ES-I3 (cell line): ENCODE measurements at regions not wholly inside any gene's neighbourhood (a gene's known extent, or its start where the extent isn't known, plus 50 kb on each side); places are given as distances from the start of the nearest gene placed in this dataset.
"Not testable (repeated sequence)": the region's sequence is repeated elsewhere in the genome, so short reads cannot be mapped to it uniquely, and the experiment has no call there.

Experiments
- H3K36me3 ChIP-seq: 2 replicates; pipeline ENCODE4 v1.6.1; 2013; ENCODE audit warnings: mild to moderate bottlenecking, low read length, control low read depth, moderate library complexity; ENCODE audit not compliant: insufficient read depth
- H3K4me1 ChIP-seq: 2 replicates; pipeline ENCODE4 v1.6.1; 2013; ENCODE audit warnings: mild to moderate bottlenecking, control low read depth, low read length; ENCODE audit not compliant: insufficient read depth
- H3K9ac ChIP-seq: 2 replicates; pipeline ENCODE4 v1.6.1; 2013; ENCODE audit warnings: low read depth, mild to moderate bottlenecking, low read length, moderate library complexity
- H3K9me3 ChIP-seq: 2 replicates; pipeline ENCODE4 v1.6.1; 2013; ENCODE audit warnings: mild to moderate bottlenecking, low read length, moderate library complexity; ENCODE audit not compliant: control insufficient read depth, insufficient read depth

DNA sequence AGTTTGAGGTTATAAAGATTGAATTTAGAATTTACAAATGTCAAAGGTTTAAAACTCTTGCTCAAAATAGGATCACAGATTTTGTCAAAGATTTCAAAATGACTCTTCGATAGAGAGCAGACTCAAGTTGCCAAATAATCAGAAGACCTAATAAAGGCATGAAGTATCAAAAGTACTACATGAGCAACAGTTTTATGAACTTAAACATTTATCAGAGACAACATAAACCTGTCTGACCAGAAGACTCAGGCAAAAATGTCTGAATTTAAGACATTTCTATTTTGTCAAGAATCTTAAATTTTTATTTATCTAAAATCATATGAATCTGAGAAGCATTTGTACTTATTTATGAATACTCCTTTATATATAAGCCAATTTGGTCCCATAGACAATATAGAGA lies 330.9 kb downstream of the PTPRU start:
- no peaks in the 10 kb centered on the region for H3K4me1 ChIP-seq
- H3K9me3 ChIP-seq = peaks cover 17% of the 10 kb centered on the region
- no peaks in the 10 kb centered on the region for H3K36me3 ChIP-seq
- no peak overlapping the region for H3K9ac ChIP-seq

DNA sequence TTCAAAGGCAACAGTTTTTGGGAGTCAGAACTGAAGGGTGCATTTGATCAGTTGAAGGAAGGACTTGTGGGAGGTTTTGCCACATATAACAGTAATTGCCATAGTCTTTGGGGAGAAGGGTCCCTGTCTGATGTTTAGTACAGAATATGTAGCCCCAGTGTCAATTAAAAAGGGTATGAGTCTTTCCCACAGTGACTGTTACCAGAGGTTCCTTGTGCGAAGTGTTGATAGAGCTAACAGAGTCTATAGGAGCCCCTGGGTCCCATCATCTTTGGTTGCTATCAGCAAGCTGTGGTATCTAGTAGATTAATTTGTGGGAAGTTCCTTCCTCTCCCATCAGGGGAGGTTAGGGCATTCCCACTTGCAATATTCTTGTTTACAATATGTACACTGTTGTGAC lies 329.2 kb downstream of the PTPRU start:
- Histone ChIP-seq H3K4me1 (no peaks in the 10 kb centered on the region), H3K36me3 (no peaks in the 10 kb centered on the region), H3K9me3 (peaks cover 17% of the 10 kb centered on the region), H3K9ac (no peak overlapping the region)

DNA sequence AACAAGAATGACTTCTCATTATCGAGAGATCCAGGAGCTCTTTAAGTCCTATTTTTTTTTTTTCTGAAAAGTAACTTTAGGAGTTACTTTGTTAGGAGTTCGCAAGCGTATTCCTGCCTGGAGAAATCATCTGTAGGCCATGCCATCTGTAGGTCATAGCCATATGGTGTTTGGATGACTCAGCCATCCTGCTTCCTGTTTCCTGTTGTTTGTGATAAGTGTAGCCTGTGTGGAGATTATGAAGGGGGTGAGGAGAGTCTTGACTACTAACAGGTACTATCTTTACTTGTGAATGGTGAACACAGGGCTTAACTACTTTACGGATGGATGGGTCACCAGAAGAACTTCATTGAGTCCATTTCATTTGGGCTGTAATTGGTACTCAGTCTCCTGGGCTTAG lies 327.2 kb downstream of the PTPRU start:
- H3K9me3 ChIP-seq = peaks cover 17% of the 10 kb centered on the region

DNA sequence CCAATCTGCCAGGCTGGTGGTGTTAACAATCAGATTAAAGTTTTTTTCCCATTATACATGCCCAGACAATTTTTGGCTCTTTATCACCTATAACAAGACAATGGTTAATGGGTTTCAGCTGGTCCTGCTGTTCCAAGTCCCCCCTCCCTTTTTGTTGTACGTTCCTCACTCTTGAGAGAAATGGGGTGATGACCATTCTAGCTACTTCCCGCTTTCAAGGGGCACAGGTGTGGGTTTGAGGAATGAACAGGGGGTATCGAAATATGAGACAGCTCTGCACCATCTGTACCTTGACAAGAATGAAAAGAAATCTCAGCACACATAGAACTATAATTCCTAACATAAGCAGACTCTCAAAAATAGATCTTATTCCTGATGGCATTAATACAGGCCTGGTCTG lies 326.8 kb downstream of the PTPRU start:
- H3K9me3 ChIP-seq = peaks cover 17% of the 10 kb centered on the region
- H3K4me1 ChIP-seq = no peaks in the 10 kb centered on the region
- H3K9ac ChIP-seq = no peak overlapping the region
- H3K36me3 ChIP-seq = no peaks in the 10 kb centered on the region

More for the DNA sequence above, 327.2 kb downstream of the PTPRU start:
- no peaks in the 10 kb centered on the region for H3K36me3 ChIP-seq
- no peak overlapping the region for H3K9ac ChIP-seq
- no peaks in the 10 kb centered on the region for H3K4me1 ChIP-seq

DNA sequence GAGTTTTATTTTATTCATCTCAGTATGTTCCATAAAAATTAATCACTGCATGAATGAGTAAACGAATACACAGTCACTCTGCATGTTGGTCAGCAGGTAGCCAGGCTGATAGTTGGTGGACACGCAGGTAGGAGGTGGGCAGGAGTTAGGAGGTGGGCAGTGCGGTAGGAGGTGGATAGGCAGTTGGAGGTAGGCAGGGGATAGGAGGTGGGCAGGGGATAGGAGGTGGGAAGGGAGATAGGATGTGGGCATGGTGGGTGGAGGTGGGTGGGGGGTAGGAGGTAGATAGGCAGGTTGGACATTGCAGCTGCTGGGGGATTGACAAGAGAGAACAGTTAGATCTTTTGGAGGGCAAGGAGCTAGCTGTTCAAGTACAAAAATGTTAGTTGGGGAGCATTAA lies 322.7 kb downstream of the PTPRU start:
- Histone ChIP-seq H3K36me3 (no peaks in the 10 kb centered on the region), H3K9me3 (peaks cover 8% of the 10 kb centered on the region), H3K4me1 (no peaks in the 10 kb centered on the region), H3K9ac (no peak overlapping the region)

DNA sequence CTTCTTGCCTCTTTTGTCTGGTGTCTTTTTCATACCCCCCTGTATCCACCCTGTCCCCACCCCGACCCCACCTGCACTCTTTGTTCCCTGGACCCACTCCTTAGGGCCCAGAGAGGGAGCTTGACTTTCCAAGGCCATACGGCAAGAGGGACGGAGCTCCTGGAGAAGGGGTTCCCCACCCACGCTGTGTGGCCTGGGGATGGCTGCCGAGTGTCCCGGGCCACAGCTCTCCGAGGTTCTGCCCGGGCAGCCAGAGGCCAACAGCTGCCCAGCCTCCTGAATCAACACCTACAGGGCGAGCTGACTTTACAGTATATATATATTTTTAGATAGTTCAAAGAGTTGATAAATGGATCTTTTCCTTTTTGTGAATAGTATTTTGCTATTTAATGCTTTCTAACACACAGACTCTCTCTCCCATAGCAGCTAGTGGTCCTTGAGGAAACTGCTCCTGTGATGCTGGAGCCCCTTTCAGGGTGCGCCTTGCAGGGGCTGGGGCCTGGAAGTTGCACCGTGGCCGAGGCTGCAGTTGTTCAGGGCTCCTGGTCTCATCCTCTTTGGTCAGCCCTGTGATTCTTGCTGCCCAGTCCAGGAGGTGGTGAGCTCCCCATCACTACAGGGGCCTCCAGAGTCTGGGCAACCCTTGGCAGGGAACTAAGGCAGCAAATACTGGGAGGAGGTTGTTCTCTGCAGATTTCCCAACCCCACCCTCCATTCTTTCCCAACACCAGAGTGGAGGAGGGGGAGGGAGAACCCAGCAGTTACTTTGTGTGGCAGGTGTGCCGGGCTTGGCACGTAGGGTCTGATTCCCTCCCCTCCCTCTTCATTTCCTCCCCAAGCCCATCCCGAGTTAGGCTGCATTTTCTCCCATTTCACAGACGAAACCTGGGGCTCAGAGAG lies 321.6 kb downstream of the PTPRU start:
- Histone ChIP-seq H3K9ac (no peak overlapping the region), H3K36me3 (no peaks in the 10 kb centered on the region), H3K9me3 (no peaks in the 10 kb centered on the region), H3K4me1 (no peaks in the 10 kb centered on the region)

DNA sequence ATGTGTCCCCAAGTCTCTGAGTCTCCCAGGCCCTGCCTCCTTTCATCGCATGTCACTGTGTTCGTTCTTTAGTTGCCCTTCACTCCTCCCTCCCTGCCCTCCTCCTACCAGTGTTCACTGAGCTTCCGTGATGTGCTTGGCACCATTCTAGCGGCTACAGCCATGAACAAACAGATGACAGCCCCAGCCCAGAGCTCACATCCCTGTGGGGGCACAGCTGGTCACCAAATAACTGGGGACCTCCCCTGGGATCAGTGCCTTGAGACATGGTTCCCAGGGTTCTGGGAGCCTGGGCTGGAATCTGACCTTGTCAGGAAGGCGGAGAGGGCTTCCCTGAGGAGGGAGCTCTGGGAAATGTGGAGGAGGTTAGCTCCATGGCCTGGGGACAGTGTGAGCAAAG lies 320.7 kb downstream of the PTPRU start:
- Histone ChIP-seq H3K36me3 (no peaks in the 10 kb centered on the region), H3K9me3 (no peaks in the 10 kb centered on the region), H3K4me1 (no peaks in the 10 kb centered on the region), H3K9ac (no peak overlapping the region)

DNA sequence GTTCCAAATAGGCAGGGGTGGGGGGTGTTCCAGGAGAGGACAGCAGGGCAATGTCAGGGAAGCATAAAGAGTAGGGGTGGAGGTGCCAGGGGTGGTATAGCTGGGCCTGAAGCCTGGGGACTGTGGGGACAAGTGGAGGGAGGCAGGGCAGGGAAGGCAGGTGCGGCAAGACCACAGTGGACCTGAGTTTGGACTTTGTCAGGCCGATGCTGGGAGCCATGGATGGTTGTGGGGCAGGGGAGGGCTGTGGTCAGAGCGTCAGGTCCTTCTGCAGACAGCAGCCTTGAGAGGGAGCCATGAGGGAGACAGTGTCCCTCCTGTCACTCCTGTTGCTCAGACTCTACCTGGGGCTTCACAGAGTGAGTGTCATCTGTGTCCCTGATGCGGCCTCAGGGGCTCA lies 320.3 kb downstream of the PTPRU start:
- H3K9me3 ChIP-seq = no peaks in the 10 kb centered on the region
- no peak overlapping the region for H3K9ac ChIP-seq
- no peaks in the 10 kb centered on the region for H3K4me1 ChIP-seq
- no peaks in the 10 kb centered on the region for H3K36me3 ChIP-seq

DNA sequence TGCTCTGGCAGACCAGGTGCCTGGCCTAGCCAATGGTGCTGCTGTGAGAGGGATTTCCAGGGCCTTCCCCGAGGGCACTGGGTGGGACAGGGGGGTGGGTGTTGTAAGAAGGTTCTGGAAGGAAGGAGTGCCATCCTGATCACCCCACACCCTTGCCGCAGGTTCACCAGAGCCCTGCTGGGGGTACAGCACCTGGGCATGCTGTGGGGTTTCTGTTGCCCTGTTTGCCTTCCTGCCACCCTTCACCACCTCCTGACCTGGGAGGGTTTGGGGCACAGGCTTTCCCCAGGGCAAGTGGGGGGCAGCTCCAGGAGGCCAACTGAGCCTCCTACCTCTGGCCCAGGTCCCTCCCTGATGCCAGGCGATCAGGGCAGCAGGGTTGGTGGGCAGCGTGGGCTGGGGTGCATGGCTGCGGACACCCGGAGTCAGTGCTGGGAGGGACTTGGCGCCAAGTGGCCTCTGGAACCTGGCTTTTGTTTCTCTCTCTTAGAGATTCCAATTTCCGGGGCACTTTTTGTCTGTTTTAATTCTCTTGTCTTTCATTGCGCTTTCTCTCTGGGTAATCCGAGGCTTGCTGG lies 318.8 kb downstream of the PTPRU start:
- no peaks in the 10 kb centered on the region for H3K9me3 ChIP-seq
- H3K36me3 ChIP-seq = no peaks in the 10 kb centered on the region
- H3K4me1 ChIP-seq = no peaks in the 10 kb centered on the region
- no peak overlapping the region for H3K9ac ChIP-seq

DNA sequence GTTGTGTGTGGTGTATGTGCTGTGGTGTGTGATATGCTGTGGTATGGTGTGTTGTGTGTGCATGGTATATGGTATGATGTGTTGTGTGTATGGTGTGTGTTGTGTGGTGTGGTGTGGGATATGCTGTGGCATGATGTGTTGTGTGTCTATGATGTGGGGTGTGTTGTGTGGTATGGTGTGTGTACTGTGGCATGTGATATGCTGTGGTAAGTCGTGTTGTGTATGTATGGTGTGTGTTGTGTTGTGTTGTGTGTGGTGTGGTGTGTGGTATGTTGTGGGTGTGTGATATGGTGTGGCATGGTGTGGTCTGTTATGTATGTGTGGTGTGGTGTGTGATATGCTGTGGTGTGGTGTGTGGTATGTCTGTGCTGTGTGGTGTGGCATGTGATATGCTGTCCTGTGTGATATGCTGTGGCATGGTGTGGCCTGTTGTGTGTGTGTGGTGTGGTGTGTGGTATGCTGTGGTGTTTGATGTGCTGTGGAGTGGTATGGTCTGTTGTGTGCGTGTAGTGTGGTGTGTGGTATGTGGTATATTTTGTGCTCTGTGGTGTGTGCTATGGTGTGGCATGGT lies 318.0 kb downstream of the PTPRU start:
- H3K9ac ChIP-seq = no peak overlapping the region
- no peaks in the 10 kb centered on the region for H3K4me1 ChIP-seq
- no peaks in the 10 kb centered on the region for H3K36me3 ChIP-seq
- no peaks in the 10 kb centered on the region for H3K9me3 ChIP-seq

DNA sequence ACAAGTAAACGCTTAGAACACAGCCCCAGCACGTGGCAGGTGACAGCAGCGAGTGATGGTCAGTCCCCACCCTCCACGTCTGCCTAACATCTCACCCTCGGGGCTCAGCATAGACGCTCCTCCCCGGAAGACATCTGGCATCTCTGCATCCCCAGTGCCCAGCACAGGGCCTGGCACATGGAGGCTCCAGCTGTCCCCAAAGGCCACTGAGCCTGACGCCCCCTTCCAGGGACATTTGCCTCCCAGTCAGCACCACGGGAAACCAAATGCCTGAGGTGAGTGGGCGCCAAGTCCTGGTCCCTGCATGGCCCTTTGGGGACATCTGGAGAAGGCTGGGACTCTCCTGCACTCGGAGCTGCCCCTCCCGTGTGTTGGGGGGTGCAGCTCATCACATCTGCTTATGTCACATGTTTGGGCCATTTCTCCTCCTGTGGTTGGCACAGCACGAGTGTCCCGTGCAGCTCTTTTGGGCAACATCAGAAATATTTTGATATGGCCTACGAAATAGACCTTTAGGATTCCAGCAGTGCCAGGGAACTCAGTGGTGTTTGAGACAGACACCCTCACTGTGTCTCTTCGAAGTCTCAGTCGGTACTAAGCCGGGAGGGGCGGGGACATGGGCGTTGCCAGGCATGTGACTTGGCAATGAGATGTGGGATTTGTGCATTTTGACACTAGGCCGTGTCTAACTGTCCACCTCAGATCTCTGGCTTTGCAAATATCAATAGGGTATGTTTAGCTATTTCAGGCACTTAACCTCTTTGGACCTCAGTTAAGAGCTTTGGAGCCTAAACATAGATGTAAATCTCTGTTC lies 315.0 kb downstream of the PTPRU start:
- no peaks in the 10 kb centered on the region for H3K36me3 ChIP-seq
- H3K9ac ChIP-seq = no peak overlapping the region
- H3K9me3 ChIP-seq = no peaks in the 10 kb centered on the region
- H3K4me1 ChIP-seq = no peaks in the 10 kb centered on the region

DNA sequence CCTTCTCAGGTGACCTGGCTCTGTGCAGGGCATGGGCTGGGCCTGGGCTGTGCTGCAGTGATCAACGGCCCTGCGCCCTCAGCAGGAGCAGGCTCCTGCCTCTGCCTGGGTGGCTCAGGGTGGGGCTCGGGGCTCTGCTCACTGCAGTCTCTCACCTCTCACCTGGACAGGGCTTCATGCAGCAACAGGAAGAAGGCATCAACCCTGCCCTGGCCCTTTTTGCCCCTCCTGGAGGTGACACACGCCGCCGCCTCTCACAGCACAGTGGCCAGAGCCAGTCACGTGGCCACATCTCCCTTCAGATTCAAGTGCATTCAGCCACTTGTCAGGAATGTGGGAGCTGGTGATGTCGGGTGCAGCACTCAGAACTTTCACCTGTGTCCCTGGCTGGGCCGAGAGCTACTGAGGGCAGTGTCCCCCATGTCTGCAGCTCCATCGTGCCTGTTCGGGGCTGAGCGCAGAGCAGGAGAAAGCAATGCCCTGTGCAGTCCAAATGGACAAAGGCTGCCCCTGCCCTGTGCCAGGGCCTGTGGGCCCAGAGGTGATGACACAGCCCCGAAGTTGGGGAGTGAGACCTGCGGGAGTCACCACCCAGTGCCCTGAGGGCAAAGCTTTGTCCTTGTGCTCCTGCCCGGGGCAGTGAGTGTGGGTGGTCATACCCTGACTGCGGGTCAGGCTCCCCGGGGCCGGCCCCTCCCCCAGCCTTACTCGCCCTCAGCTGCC lies 314.0 kb downstream of the PTPRU start:
- Histone ChIP-seq H3K4me1 (no peaks in the 10 kb centered on the region), H3K9me3 (no peaks in the 10 kb centered on the region), H3K9ac (no peak overlapping the region), H3K36me3 (no peaks in the 10 kb centered on the region)

DNA sequence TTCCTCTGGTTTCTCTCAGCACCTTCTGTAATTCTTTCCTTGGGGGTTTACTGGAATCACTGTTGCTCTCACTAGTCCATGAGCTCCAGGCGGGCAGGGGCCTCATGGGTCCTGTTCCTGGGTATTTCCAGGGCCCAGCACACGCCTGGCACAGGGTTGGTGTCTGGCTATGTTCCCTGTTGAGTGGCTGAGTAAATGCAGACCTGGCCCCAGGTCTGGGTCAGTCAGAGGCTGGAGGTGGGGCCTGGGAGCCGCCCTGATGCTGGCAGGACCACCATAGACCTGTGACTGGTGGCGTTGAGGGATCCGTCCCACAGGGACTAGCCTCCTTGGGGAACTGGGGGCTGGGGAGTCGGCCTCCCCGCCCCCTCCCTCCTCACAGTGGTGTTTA lies 313.4 kb downstream of the PTPRU start:
- H3K9ac ChIP-seq, H3K4me1 ChIP-seq, H3K36me3 ChIP-seq, H3K9me3 ChIP-seq: not testable (repeated sequence)

DNA sequence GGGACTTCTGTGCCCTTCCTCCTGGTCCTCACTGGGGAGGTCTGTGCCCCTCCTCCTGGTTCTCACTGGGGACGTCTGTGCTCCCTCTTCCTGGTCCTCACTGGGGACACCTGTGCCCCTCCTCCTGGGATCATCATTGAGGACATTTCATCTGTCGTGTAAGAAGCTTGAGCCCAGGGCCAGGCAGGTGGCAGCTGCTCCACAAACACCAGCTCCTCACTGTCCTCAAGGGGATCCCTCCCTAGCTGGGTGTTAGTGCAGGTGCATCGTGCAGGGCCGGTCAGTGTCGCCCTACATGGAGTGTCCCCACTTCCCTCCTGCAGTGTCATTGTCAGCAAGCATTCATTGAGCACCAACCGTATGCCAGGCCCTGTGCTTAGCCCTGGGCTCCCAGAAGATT lies 312.7 kb downstream of the PTPRU start:
- no peaks in the 10 kb centered on the region for H3K4me1 ChIP-seq
- H3K36me3 ChIP-seq = no peaks in the 10 kb centered on the region
- no peak overlapping the region for H3K9ac ChIP-seq
- H3K9me3 ChIP-seq = no peaks in the 10 kb centered on the region
